HepG2 (cell line): ENCODE measurements at regions not wholly inside any gene's neighbourhood (a gene's known extent, or its start where the extent isn't known, plus 50 kb on each side); places are given as distances from the start of the nearest gene placed in this dataset.

ENCODE experiments used
- ATAC-seq: fragments of 200-7000 bp; cut with Tn5 transposase; 3 replicates; pipeline ENCODE4 v1.9.1; 2020; ENCODE audit warnings: mild to moderate bottlenecking, moderate library complexity
- BruUV-seq: library from RNA; stranded (reverse); fragments of 400-500 nt; replicated peaks from 2 replicates; lab custom pipeline; 2021; lab: Mats Ljungman, UMichigan
- CTCF ChIA-PET: fragments of 300-600 bp; formaldehyde crosslinking; extraction: SDS; loops from one replicate; lab custom pipeline; 2021; ENCODE audit warnings: low total read pairs, inconsistent platforms, low intra/inter-chr PET ratio; lab: Yijun Ruan, JAX
- POLR2A ChIA-PET: fragments of 350-600 bp; sonication (Branson Sonifier 250); formaldehyde crosslinking; loops from one replicate; lab custom pipeline; 2020; ENCODE audit warnings: antibody characterized with exemption, inconsistent platforms; lab: Yijun Ruan, JAX
- DNase-seq: peaks from one replicate; pipeline ENCODE4 v3.0.0-alpha.2; 2015; ENCODE audit warnings: low spot score
- FAIRE-seq: peaks from 3 replicates; lab custom pipeline; 2011; peaks lifted over from hg19 to GRCh38; lab: Jason Lieb, UNC
- H2AFZ ChIP-seq: one replicate; pipeline ENCODE4 v1.6.1; 2011; ENCODE audit warnings: low read length, inconsistent platforms
- H3K27ac ChIP-seq: fragments of 300-600 bp; 3 replicates; pipeline ENCODE4 v1.8.0; 2011; ENCODE audit warnings: mixed run types, mild to moderate bottlenecking, mixed read lengths, low read length, inconsistent platforms; ENCODE audit not compliant: insufficient read depth; ENCODE audit errors: extremely low read length
- H3K27me3 ChIP-seq, 2 experiments: fragments of 200-600 bp in 1 of 2; 2 replicates in 1 of 2; 3 replicates in 1 of 2; pipeline versions ENCODE4 v1.6.0 to v1.8.0; 2011; ENCODE audit warnings: low read length in 2 of 2, mild to moderate bottlenecking in 2 of 2, moderate library complexity in 2 of 2, inconsistent platforms in 1 of 2; ENCODE audit not compliant: insufficient read depth in 2 of 2, control insufficient read depth in 1 of 2
- H3K36me3 ChIP-seq, 2 experiments: fragments of 200-600 bp in 1 of 2; replicated peaks in 1 of 2; 2 replicates in 1 of 2; 3 replicates in 1 of 2; pipeline versions ENCODE4 v1.5.1 to v1.8.0; 2011; ENCODE audit warnings: low read length in 2 of 2, inconsistent platforms in 1 of 2; ENCODE audit not compliant: insufficient read depth in 2 of 2, control insufficient read depth in 1 of 2
- H3K4me1 ChIP-seq: 2 replicates; pipeline ENCODE4 v1.5.1; 2012; ENCODE audit warnings: low read length, inconsistent platforms; ENCODE audit not compliant: insufficient read depth
- H3K4me2 ChIP-seq: 2 replicates; pipeline ENCODE4 v1.6.0; 2011; ENCODE audit warnings: low read depth, low read length, inconsistent platforms
- H3K4me3 ChIP-seq, 3 experiments: fragments of 200-600 bp in 1 of 3; sonication (generic), shearing (Covaris generic) in 1 of 3; replicated peaks in 1 of 3; 2 replicates each; pipeline ENCODE4 v1.5.1; 2011 to 2016; ENCODE audit warnings: low read length in 3 of 3, inconsistent platforms in 2 of 3, low read depth in 2 of 3, mild to moderate bottlenecking in 2 of 3, control low read depth in 1 of 3, mixed read lengths in 1 of 3; ENCODE audit not compliant: insufficient read depth in 1 of 3
- H3K79me2 ChIP-seq: one replicate; pipeline ENCODE4 v1.6.1; 2011; ENCODE audit warnings: low read length, inconsistent platforms; ENCODE audit not compliant: insufficient read depth
- H3K9ac ChIP-seq: 2 replicates; pipeline ENCODE4 v1.6.0; 2011; ENCODE audit warnings: mild to moderate bottlenecking, low read depth, low read length, inconsistent platforms; ENCODE audit not compliant: insufficient read depth
- H3K9me3 ChIP-seq: 2 replicates; pipeline ENCODE4 v1.5.1; 2012; ENCODE audit warnings: mild to moderate bottlenecking, low read length
- H4K20me1 ChIP-seq: 2 replicates; pipeline ENCODE4 v1.6.0; 2011; ENCODE audit warnings: inconsistent platforms, mild to moderate bottlenecking, low read length, moderate library complexity; ENCODE audit not compliant: insufficient read depth
- FOXP1 ChIP-seq, 2 experiments: fragments of 450-650 bp in 1 of 2; IDR thresholded peaks; 2 replicates each; pipeline ENCODE4 v1.6.1; 2017 to 2018; ENCODE audit warnings: antibody characterized with exemption in 1 of 2
- GPN1 ChIP-seq: sonication (generic); formaldehyde crosslinking; IDR thresholded peaks from 2 replicates; pipeline ENCODE4 v1.5.1; 2020; ENCODE audit warnings: missing genetic modification reagents, borderline replicate concordance
- MTF2 ChIP-seq: sonication (generic); formaldehyde crosslinking; IDR thresholded peaks from 2 replicates; pipeline ENCODE4 v1.5.0; 2020; ENCODE audit warnings: missing genetic modification reagents, borderline replicate concordance
- PITX1 ChIP-seq: sonication (generic); formaldehyde crosslinking; IDR thresholded peaks from 2 replicates; pipeline ENCODE4 v1.5.1; 2020; ENCODE audit warnings: mild to moderate bottlenecking, missing genetic modification reagents
- PRMT3 ChIP-seq: sonication (generic); formaldehyde crosslinking; IDR thresholded peaks from 2 replicates; pipeline ENCODE4 v1.8.1; 2022; ENCODE audit warnings: low read depth, mild to moderate bottlenecking, moderate library complexity, missing genetic modification reagents, borderline replicate concordance
- ZNF33B ChIP-seq: sonication (generic); formaldehyde crosslinking; IDR thresholded peaks from 2 replicates; pipeline ENCODE4 v1.5.1; 2020; ENCODE audit warnings: mild to moderate bottlenecking, missing genetic modification reagents
- ZNF34 ChIP-seq: sonication (generic); formaldehyde crosslinking; IDR thresholded peaks from 2 replicates; pipeline ENCODE4 v1.4.0; 2020; ENCODE audit warnings: mild to moderate bottlenecking, missing genetic modification reagents, borderline replicate concordance
- ZNF674 ChIP-seq: sonication (generic); formaldehyde crosslinking; IDR thresholded peaks from 2 replicates; pipeline ENCODE4 v1.5.0; 2020; ENCODE audit warnings: low read depth, mild to moderate bottlenecking, missing genetic modification reagents
- WGBS: methylation state at CpG from one replicate; pipeline ENCODE4 v1.1.6; 2017; ENCODE audit warnings: low lambda C conversion rate; 5-methylcytosine and 5-hydroxymethylcytosine counted together
- in situ Hi-C: cut with HindIII; loops from 2 replicates; pipeline ENCODE4 v1.10.0; 2017; ENCODE audit warnings: low pct_unique_long_range_greater_than_20kb; ENCODE audit not compliant: extremely low pct_ligation_motif_present
- intact Hi-C: fragments of 100-400 bp; cut with micrococcal nuclease; formaldehyde crosslinking; loops from one replicate; pipeline ENCODE4 v1.10.0; 2022; ENCODE audit not compliant: unreplicated experiment
- TF ChIP-seq, protein P1 (sequence below): sonication (generic); formaldehyde crosslinking; conservative IDR thresholded peaks from 2 replicates; pipeline ENCODE4 v1.5.0; 2020; ENCODE audit warnings: missing genetic modification reagents
- TF ChIP-seq, protein P2 (sequence below): sonication (generic); formaldehyde crosslinking; IDR thresholded peaks from 2 replicates; pipeline ENCODE4 v1.4.0; 2020; ENCODE audit warnings: missing genetic modification reagents

DNA sequence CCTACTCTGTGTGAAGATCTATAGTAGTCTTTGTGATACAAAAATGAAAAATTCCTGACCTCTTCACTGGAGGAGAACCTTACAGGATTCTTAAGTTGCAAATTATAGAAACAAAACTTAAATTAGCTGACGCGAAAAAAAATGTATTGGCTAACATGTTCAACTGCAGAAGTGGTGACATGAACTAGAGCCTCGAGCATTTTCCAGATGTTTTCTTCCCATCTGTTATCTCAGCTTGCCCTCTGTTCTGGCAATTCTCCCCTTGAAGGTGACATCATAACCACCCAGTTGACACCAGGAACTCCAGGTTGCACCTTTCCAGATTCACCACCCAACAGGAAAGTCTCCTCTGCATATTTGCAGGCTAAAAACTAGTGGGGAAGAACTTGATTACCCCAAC is 222.4 kb downstream of the KDR start:
- Histone ChIP-seq H3K36me3 (no peaks in the 10 kb centered on the region), H3K9me3 (peaks cover 4% of the 10 kb centered on the region; the same call in 1 of the 2 replicates), H3K27me3 (no peaks in the 10 kb centered on the region), H3K9ac (no peak overlapping the region), H3K27ac (no peak overlapping the region), H3K4me3 (no peak overlapping the region), H3K79me2 (no peaks in the 10 kb centered on the region), H2AFZ (no peak overlapping the region), H4K20me1 (no peaks in the 10 kb centered on the region), H3K4me2 (no peak overlapping the region), H3K4me1 (no peaks in the 10 kb centered on the region)
- DNase-seq (no peak), FAIRE-seq (no peak), ATAC-seq (no peak)
- intact Hi-C loops (no loop called here), in situ Hi-C loops (no loop called here)
- no TSS peak for BruUV-seq
- ChIA-PET CTCF (no interaction called here), POLR2A (no interaction called here)
- WGBS = 67% methylated on average over 3 of the region's 3 CpGs
- TF ChIP-seq ZNF674 (CRISPR knock-in tag) = no peak
- no peak for TF ChIP-seq MTF2
- no peak for TF ChIP-seq ZNF33B (CRISPR knock-in tag)
- no peak for TF ChIP-seq ZNF34
- TF ChIP-seq PRMT3 (CRISPR knock-in tag) = no peak
- no peak for TF ChIP-seq GPN1 (CRISPR knock-in tag)
- TF ChIP-seq, protein P1, sequence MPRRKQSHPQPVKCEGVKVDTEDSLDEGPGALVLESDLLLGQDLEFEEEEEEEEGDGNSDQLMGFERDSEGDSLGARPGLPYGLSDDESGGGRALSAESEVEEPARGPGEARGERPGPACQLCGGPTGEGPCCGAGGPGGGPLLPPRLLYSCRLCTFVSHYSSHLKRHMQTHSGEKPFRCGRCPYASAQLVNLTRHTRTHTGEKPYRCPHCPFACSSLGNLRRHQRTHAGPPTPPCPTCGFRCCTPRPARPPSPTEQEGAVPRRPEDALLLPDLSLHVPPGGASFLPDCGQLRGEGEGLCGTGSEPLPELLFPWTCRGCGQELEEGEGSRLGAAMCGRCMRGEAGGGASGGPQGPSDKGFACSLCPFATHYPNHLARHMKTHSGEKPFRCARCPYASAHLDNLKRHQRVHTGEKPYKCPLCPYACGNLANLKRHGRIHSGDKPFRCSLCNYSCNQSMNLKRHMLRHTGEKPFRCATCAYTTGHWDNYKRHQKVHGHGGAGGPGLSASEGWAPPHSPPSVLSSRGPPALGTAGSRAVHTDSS = no peak
- no peak for TF ChIP-seq FOXP1 (IDR thresholded peaks at IDR 0.05)
- TF ChIP-seq FOXP1 (CRISPR knock-in tag; IDR thresholded peaks at IDR 0.05) = no peak
- TF ChIP-seq, protein P2, sequence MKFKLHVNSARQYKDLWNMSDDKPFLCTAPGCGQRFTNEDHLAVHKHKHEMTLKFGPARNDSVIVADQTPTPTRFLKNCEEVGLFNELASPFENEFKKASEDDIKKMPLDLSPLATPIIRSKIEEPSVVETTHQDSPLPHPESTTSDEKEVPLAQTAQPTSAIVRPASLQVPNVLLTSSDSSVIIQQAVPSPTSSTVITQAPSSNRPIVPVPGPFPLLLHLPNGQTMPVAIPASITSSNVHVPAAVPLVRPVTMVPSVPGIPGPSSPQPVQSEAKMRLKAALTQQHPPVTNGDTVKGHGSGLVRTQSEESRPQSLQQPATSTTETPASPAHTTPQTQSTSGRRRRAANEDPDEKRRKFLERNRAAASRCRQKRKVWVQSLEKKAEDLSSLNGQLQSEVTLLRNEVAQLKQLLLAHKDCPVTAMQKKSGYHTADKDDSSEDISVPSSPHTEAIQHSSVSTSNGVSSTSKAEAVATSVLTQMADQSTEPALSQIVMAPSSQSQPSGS (CRISPR knock-in tag) = no peak
- no peak for TF ChIP-seq PITX1 (CRISPR knock-in tag)
